Skin of body (tissue), 1 donor: ENCODE measurements at regions not wholly inside any gene's neighbourhood (a gene's known extent, or its start where the extent isn't known, plus 50 kb on each side); places are given as distances from the start of the nearest gene placed in this dataset.
"Not testable (repeated sequence)": the region's sequence is repeated elsewhere in the genome, so short reads cannot be mapped to it uniquely, and the experiment has no call there.

Source experiments
- DNase-seq: peaks from one replicate; lab custom pipeline; 2025; lab: John Stamatoyannopoulos, UW

DNA sequence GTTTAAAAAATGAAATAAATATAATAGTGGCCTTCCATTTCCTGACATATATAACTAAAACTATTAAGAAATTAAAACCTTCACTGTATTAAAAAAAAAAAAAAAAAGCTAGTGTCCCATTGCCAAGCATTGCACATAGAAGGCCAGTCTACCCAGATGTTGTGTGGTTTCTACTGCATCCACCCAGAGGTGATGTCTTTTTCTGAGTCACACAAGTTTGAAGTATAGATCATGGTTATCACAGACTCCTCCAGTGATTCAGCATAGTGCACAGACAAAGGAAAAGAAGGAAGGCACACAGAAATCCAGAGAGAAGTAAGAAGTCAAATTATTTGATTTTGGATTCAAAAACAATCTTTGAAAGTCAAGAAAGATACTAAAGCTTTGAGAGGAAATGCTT lies 429.0 kb downstream of the ETV1 start:
- no peak for DNase-seq

- no peak for DNase-seq
Measured at GRCh38 chr7:13563257-13563656, 426.2 kb downstream of the ETV1 start.

DNA sequence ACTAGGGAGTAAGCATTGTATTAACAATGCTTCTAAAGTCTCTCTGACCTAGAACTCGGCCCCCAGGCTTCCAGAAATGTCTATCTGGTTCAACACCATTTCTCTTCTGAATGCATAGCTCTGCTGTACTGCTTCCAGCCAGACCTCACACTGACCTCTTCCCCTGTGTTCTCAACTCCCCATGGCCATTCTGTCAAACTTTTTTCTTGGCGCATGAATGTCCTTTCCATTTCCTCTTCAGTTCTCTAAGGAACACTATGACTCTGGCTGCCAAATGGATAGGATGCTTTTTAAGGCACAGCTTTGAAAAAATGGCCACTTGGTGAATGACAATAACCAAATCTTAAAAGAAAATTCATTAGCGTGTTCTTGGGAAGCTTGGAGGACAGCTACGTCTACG lies 425.8 kb downstream of the ETV1 start:
- no peak for DNase-seq

DNA sequence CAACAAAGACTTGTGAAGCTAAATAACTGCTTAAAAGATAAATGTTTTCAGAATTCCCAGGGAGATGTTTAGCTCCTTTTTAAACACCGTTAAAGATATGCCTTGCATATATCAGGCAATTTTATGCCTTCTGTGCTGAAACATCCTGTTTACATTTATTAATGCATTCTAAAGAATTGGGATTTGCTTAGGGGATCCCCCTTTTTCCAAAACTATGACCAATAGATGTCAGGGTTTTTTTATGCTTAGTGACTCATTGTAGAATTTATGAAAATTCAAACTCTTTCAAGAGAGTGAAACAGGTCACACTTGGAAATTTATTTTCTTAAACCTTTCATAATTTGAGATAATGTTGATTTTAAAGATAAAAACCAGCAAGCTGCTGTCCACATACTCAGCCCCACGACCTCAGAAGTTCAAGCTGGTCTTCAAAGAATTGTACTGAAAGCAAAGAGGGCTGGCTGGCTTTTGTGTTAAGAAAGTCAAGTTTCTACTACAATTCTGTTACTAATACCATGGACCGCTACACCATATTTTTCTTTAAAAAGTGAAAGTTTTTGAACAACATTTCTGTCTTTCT lies 411.8 kb downstream of the ETV1 start:
- no peak for DNase-seq

GRCh38 chr7:13578294-13578693 lies 411.2 kb downstream of the ETV1 start:
- DNase-seq = no peak

DNA sequence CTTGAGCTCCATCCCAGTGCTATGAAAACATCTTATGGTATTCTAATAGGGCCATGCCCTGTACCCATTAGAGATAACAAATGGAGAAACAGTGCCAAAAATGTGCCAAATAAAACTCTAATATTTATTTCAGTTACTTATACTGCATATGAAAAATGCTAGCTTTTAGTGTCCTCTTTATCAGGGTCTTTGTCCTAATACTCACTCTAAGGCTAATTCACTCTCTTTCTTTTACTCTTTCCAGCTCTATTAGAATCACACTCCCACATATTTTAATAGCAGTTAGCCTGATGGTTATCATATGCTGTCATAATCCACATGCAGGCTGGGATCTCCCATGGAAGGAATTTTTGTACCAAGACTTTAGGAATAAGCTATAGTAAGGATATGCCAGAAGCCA lies 408.4 kb downstream of the ETV1 start:
- no peak for DNase-seq

- no peak for DNase-seq
Measured at GRCh38 chr7:13593854-13594253, 395.6 kb downstream of the ETV1 start.

GRCh38 chr7:13602036-13602435 lies 387.4 kb downstream of the ETV1 start:
- no peak for DNase-seq

DNA sequence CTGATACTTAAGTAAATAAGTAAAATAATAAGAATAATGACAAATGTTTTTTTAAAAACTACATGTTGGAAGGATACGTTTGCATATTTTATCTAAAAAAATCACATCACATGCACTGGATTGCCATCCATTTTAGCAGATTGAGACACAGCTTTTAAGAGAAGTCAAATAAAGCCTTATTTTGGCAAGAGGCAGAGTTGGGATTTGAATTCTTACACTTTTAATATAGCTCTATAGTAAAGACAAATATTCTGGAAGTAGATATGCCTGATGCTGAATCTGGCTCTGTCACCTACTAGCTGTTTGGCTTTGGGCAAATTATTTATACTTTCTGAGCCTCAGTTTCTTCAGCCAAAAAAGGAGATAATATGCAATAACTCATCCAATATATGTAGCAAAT lies 386.4 kb downstream of the ETV1 start:
- DNase-seq = no peak

DNA sequence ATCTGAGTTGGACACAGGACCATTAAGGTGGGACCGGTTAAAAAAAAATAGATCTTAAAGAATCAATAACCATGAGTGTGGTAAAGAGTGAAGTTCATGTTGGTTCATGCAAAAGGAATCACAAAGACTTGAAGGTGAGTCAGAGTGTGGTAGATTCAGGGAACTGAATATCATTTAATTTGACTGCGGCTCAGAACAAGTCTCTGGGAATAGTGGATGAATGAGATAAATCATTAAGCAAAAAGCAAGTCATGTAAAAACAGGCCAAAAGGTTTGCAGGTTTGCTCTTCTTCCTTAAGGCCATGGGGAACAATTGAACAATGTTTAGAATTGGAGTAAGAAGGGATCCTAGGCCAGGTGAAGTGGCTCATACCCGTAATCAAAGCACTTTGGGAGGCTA lies 385.8 kb downstream of the ETV1 start:
- no peak for DNase-seq

DNA sequence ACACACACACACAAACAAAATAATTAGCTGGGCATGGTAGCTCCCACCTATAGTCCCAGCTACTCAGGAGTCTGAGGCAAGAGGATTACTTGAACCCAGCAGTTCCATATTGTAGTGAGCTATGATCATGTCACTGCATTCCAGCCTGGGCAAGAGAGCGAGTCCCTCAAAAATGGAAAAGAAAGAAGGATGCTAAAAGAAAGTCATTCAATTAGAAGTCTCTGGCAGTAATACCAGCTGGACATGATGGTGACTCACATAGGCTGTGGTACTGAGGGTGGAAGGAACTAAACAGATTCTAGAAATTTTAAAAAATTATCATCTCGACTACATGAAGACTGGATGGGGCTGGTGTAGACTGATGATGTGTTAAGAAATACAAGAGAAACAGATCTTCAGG lies 385.3 kb downstream of the ETV1 start:
- no peak for DNase-seq

DNA sequence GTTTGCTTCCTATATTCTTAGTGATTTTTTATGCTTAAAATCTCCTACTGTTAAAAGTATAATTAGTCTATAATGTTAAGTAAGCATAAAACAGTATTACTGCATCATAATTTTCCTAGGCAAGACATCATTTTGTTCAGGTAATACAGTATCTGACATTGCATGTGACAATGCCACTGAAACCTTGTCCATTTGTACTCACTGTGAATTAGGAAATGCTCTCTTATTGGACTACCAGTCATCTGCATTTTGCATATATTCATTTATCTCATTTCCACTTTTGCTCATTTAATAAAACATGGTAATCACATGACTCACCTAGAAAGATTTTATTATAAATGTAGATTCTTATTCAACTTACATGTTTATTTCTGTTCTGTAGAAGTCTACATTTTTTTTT lies 379.1 kb downstream of the ETV1 start:
- DNase-seq = no peak

DNA sequence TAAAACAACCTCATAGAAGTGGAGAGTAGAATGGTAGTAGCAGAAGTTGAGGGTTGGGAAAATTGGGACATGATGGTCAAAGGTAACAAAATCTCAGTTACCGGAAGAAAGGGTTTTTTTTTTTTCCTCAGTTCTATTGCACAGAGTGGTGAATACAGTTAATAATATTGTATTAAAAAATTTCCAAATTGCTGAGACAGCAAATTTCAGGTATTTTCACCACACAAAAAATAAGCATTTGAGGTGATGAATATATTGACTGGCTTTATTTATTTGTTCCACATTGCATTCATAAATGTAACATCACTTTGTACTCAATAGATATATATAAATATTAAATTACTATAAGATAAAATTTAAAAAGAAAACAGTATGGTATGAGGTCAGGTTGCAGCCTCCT lies 373.8 kb downstream of the ETV1 start:
- DNase-seq = no peak

DNA sequence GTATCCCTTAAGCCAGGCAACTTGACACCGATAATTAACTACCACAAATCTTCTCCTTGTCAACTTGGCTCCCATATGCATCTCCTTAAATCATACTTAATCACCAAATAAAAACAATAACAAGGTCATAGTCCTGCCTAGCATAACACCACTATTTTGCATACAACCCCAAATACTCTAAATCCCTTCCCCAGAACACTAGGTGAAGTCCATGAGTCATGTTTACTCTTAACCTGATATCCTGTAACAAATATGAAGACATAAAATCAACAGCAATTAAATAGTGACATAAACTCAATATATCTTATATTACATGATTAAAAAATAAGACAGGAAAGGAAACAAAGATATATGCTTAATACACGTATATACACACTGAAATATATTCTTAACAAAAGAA lies 362.0 kb downstream of the ETV1 start:
- no peak for DNase-seq

GRCh38 chr7:13628239-13629001 lies 361.0 kb downstream of the ETV1 start:
- no peak for DNase-seq

GRCh38 chr7:13631207-13632049 lies 358.0 kb downstream of the ETV1 start:
- DNase-seq = not testable (repeated sequence)

GRCh38 chr7:13633857-13634256 lies 355.6 kb downstream of the ETV1 start:
- no peak for DNase-seq

- no peak for DNase-seq
Measured at GRCh38 chr7:13639396-13639795, 350.1 kb downstream of the ETV1 start.

- DNase-seq = no peak
Measured at GRCh38 chr7:13641714-13642113, 347.8 kb downstream of the ETV1 start.

GRCh38 chr7:13651167-13651566 lies 338.3 kb downstream of the ETV1 start:
- no peak for DNase-seq

GRCh38 chr7:13656330-13656729 lies 333.1 kb downstream of the ETV1 start:
- no peak for DNase-seq

DNA sequence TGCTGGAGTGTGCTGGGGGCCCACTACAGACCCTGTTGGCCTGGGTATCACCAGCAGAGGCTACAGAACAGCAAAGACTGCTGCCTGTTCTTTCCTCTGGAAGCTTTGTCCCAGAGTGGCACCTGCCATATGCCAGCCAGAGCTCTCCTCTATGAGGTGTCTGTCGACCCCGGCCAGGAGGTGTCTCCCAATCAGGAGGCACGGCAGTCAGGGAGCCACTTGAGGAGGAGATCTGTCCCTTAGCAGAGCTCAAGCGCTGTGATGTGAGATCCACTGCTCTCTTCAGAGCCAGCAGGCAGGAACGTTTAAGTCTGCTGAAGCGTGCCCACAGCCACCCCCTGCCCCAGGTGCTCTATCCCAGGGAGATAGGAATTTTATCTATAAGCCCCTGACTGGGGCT lies 316.2 kb downstream of the ETV1 start:
- no peak for DNase-seq

- DNase-seq = no peak
Measured at GRCh38 chr7:13682626-13683025, 306.8 kb downstream of the ETV1 start.
